Heart left ventricle (tissue), 16 donors: ENCODE measurements at regions not wholly inside any gene's neighbourhood (a gene's known extent, or its start where the extent isn't known, plus 50 kb on each side); places are given as distances from the start of the nearest gene placed in this dataset.
"Not testable (repeated sequence)": the region's sequence is repeated elsewhere in the genome, so short reads cannot be mapped to it uniquely, and the experiment has no call there.

Experiments
- ATAC-seq, 4 donors: fragments of 200-7000 bp; cut with Tn5 transposase; one replicate each; pipeline ENCODE4 v1.9.1; 2020 to 2022; ENCODE audit warnings: moderate library complexity in 4 of 4, mild to moderate bottlenecking in 3 of 4, moderate number of reproducible peaks in 1 of 4
- DNase-seq, 5 donors: peaks; one replicate each; pipeline ENCODE4 v3.0.0-alpha.2; 2020
- H3K27ac ChIP-seq, 12 donors: fragments of 200-600 bp; sonication (generic) in 4 of 12; one replicate each; pipeline versions ENCODE4 v1.5.0 to v1.8.0; 2016 to 2022; ENCODE audit warnings: mild to moderate bottlenecking in 2 of 12
- H3K27me3 ChIP-seq, 9 donors: fragments of 200-600 bp; sonication (generic) in 2 of 9; one replicate each; pipeline versions ENCODE4 v1.5.1 to v1.8.0; 2016 to 2022; ENCODE audit warnings: mild to moderate bottlenecking in 3 of 9
- H3K36me3 ChIP-seq, 9 donors: fragments of 200-600 bp; sonication (generic) in 2 of 9; one replicate each; pipeline versions ENCODE4 v1.5.0 to v1.8.0; 2018 to 2022; ENCODE audit warnings: mild to moderate bottlenecking in 2 of 9
- H3K4me1 ChIP-seq, 12 donors: fragments of 200-600 bp; sonication (generic) in 4 of 12; one replicate each; pipeline versions ENCODE4 v1.5.0 to v1.8.0; 2016 to 2022; ENCODE audit warnings: mild to moderate bottlenecking in 3 of 12
- H3K4me3 ChIP-seq, 12 donors: fragments of 200-600 bp; sonication (generic) in 4 of 12; one replicate each; pipeline versions ENCODE4 v1.5.0 to v1.8.0; 2017 to 2022; ENCODE audit warnings: mild to moderate bottlenecking in 9 of 12, moderate library complexity in 4 of 12
- H3K9me3 ChIP-seq, 12 donors: fragments of 200-600 bp; sonication (generic) in 4 of 12; one replicate each; pipeline versions ENCODE4 v1.5.0 to v1.8.0; 2016 to 2022; ENCODE audit warnings: mild to moderate bottlenecking in 1 of 12
- POLR2A ChIP-seq, 2 donors: fragments of 450-650 bp; IDR thresholded peaks; one replicate each; pipeline ENCODE4 v1.6.1; 2017; ENCODE audit warnings: antibody characterized with exemption in 2 of 2, mild to moderate bottlenecking in 2 of 2, moderate library complexity in 2 of 2
- WGBS, 4 donors: extraction: QIAGEN DNeasy Blood & Tissue Kit in 2 of 4; methylation state at CpG; one replicate each; pipeline versions ENCODE4 v1.1.5 to v1.1.7; 2013 to 2018; 5-methylcytosine and 5-hydroxymethylcytosine counted together
- intact Hi-C, 10 donors: fragments of 100-400 bp; cut with DNase I; formaldehyde crosslinking; loops; one replicate each; pipeline versions ENCODE4 v1.11.1 to v1.14.2; 2022
- TF ChIP-seq, protein P1 (sequence below), 12 donors: fragments of 200-600 bp; sonication (generic) in 4 of 12; IDR thresholded peaks; one replicate each; pipeline versions ENCODE4 v1.5.0 to v1.8.0; 2018 to 2022; ENCODE audit warnings: antibody characterized with exemption in 12 of 12, mild to moderate bottlenecking in 5 of 12
- donor health status: ischemic (EF 13 %, LVEDD 7.1; RV severe dilation, severe dysfunction).
- donor health status: healthy with polysubstance abuse.
- donor health status: DM: no; HTN: yes; CAD: no.
- donor health status: DM: no; HTN: no; CAD: no.
- donor health status: ischemic (EF 25% LVEDD 6.9; RV normal size, moderate dysfunction).
- donor health status: ischemic (EF 25% LVEDD 5.7; RV mildly dilated, moderate dysfunction).
- donor health status: healthy.
- donor health status: DM: yes; HTN: yes; CAD: no.
- donor health status: ischemic (EF 35%, LVEDD 5.7; RV mildly dilated, moderate dysfunction).
- donor health status: nonischemic (EF 11% LVEDD 7.7; RV severe dilation, severe dysfunction).
- donor health status: DM: yes; HTN: yes; CAD: no.
- donor health status: PGD.
- donor health status: ischemic (EF 29% LVEDD 5.4; RV normal size, mild dysfunction).
- donor health status: nonischemic (EF 23%, LVEDD 6.1; RV moderate dilation, normal function).

GRCh38 chr1:30366199-30366598 is 357.2 kb downstream of the MATN1 start:
- Histone ChIP-seq H3K36me3 (no peaks in the 10 kb centered on the region), H3K4me3 (no peak overlapping the region), H3K27me3 (peaks cover 0 to 39% (median 6%) of the 10 kb centered on the region in 9 donors), H3K9me3 (no peaks in the 10 kb centered on the region), H3K27ac (no peak overlapping the region), H3K4me1 (no peaks in the 10 kb centered on the region)
- ATAC-seq (no peak), DNase-seq (no peak)
- WGBS, 4 donors, result 84 to 89% (median 86%) methylated on average over 4 of the region's 4 CpGs
- no peak for TF ChIP-seq POLR2A (IDR thresholded peaks at IDR 0.05)
- TF ChIP-seq, protein P1, sequence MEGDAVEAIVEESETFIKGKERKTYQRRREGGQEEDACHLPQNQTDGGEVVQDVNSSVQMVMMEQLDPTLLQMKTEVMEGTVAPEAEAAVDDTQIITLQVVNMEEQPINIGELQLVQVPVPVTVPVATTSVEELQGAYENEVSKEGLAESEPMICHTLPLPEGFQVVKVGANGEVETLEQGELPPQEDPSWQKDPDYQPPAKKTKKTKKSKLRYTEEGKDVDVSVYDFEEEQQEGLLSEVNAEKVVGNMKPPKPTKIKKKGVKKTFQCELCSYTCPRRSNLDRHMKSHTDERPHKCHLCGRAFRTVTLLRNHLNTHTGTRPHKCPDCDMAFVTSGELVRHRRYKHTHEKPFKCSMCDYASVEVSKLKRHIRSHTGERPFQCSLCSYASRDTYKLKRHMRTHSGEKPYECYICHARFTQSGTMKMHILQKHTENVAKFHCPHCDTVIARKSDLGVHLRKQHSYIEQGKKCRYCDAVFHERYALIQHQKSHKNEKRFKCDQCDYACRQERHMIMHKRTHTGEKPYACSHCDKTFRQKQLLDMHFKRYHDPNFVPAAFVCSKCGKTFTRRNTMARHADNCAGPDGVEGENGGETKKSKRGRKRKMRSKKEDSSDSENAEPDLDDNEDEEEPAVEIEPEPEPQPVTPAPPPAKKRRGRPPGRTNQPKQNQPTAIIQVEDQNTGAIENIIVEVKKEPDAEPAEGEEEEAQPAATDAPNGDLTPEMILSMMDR (IDR thresholded peaks at IDR 0.05), result no peak
- intact Hi-C loops, result no loop called here

DNA sequence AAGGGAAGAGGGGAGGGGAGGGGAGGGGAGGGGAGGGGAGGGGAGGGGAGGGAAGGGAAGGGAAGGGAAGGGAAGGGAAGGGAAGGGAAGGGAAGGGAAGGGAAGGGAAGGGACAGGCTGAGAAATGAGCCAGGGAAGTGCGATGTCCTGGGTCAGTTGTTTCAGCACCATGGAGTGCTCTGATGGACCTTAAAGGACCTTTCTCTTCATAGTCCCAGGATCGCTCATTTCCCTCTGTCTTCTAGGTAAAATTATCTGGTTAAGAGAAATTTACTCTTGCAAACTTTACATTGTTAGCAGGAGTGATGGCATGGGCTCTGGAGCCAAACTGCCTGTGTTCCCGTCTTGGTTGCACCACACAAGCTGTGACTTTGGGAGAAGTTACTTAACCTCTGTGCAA is 357.8 kb downstream of the MATN1 start:
- TF ChIP-seq POLR2A (IDR thresholded peaks at IDR 0.05), result no peak
- TF ChIP-seq, protein P1 (IDR thresholded peaks at IDR 0.05), result no peak
- ATAC-seq, result no peak
- Histone ChIP-seq H3K9me3 (no peaks in the 10 kb centered on the region), H3K36me3 (no peaks in the 10 kb centered on the region), H3K4me1 (no peaks in the 10 kb centered on the region), H3K4me3 (no peak overlapping the region), H3K27ac (no peak overlapping the region), H3K27me3 (peaks cover 0 to 42% (median 6%) of the 10 kb centered on the region in 9 donors)
- no peak for DNase-seq
- intact Hi-C loops, result no loop called here
- 67 to 77% (median 74%) methylated on average over 3 of the region's 3 CpGs for WGBS, 4 donors

GRCh38 chr1:30363031-30363430 is 360.4 kb downstream of the MATN1 start:
- 49 to 62% (median 54%) methylated on average over 3 of the region's 3 CpGs for whole genome bisulfite sequencing, 4 donors
- no peaks in the 10 kb centered on the region for H3K9me3 ChIP-seq
- H3K4me1 ChIP-seq, result no peaks in the 10 kb centered on the region
- intact Hi-C loops, result no loop called here
- TF ChIP-seq, protein P1 (IDR thresholded peaks at IDR 0.05), result no peak
- no peak for TF ChIP-seq POLR2A (IDR thresholded peaks at IDR 0.05)
- no peak overlapping the region for H3K27ac ChIP-seq
- H3K36me3 ChIP-seq, result no peaks in the 10 kb centered on the region
- H3K27me3 ChIP-seq, result peaks cover 0 to 56% (median 8%) of the 10 kb centered on the region in 9 donors
- H3K4me3 ChIP-seq, result no peak overlapping the region
- no peak for DNase-seq
- ATAC-seq, result no peak

DNA sequence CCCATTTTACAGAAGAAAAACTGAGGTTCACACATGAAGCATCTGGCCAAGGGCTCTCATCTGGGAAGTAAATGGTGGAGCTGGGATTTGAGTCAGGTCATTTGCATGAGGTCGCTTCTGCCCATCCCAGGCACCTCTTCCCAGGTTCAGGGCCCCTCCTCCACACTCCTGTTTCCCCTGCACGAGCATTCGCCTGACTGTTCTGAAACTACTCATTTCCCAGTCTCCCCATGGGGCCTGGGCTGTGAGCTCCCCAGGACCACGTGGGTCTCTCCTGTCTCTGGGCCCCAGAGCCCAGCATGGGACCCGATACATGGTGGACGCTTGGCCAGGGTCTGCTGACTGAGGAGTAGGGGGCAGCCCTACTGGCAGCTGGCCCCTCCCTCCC is 360.8 kb downstream of the MATN1 start:
- Histone ChIP-seq H3K27ac (no peak overlapping the region), H3K36me3 (no peaks in the 10 kb centered on the region), H3K9me3 (no peaks in the 10 kb centered on the region), H3K4me3 (no peak overlapping the region), H3K27me3 (peaks cover 0 to 56% (median 8%) of the 10 kb centered on the region in 9 donors), H3K4me1 (no peaks in the 10 kb centered on the region)
- TF ChIP-seq, protein P1 (IDR thresholded peaks at IDR 0.05), result no peak
- no peak for TF ChIP-seq POLR2A (IDR thresholded peaks at IDR 0.05)
- ATAC-seq (no peak), DNase-seq (no peak)
- intact Hi-C loops, result no loop called here
- 51 to 66% (median 60%) methylated on average over 6 of the region's 6 CpGs for WGBS, 4 donors

DNA sequence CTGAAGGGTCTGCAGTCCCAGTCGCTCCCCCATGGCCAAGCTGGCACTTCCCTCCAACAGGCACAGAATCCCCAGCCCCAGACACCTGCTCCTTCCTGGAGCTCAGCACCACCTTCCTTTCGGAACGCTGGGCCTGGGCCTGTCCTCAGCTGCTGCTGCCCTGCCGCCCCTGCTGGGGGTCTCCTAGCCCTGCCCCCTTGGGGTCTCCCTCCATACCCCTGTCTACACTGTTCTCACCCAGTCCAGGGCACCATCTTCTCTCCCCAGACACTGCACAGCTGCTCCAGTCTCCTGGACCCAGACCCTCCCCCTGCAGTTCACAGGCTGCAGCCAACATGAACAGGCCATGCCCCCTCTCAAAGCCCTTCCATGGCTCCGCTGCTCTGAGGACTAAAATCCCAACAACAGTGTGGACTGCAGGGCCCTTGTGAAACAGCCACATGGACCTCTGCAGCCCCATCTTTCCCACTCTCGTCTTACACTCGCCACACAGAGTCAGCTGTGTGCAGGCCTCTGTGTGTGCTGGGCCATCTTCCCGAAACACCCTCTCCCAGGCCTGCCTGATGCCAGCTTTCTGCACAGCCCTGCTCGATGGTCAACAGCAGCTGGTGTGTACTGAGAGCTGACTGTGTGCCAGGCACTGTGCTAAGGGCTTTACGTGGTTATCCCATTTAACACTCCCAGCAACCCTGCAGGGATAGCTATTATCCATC is 361.3 kb downstream of the MATN1 start:
- H3K27ac ChIP-seq, H3K4me1 ChIP-seq, intact Hi-C loops, H3K36me3 ChIP-seq, DNase-seq, H3K4me3 ChIP-seq, H3K9me3 ChIP-seq, ATAC-seq: not testable (repeated sequence)
- peaks cover 0 to 59% (median 8%) of the 10 kb centered on the region in 9 donors for H3K27me3 ChIP-seq
- WGBS, 4 donors, result 71 to 73% (median 72%) methylated on average over 8 to 10 of the region's 10 CpGs
